Vagina (tissue), 2 donors: ENCODE measurements at regions not wholly inside any gene's neighbourhood (a gene's known extent, or its start where the extent isn't known, plus 50 kb on each side); places are given as distances from the start of the nearest gene placed in this dataset.
"Not testable (repeated sequence)": the region's sequence is repeated elsewhere in the genome, so short reads cannot be mapped to it uniquely, and the experiment has no call there.

Experiments used
- DNase-seq, 2 donors: peaks; one replicate each; pipeline ENCODE4 v3.0.0-alpha.2; 2017; ENCODE audit errors: extremely low spot score in 2 of 2
- H3K27ac ChIP-seq: fragments of 200-600 bp; sonication (generic); one replicate; pipeline ENCODE4 v1.5.1; 2019
- H3K27me3 ChIP-seq: fragments of 200-600 bp; sonication (generic); one replicate; pipeline ENCODE4 v1.5.1; 2019
- H3K36me3 ChIP-seq, 2 donors: fragments of 200-600 bp; sonication (generic); one replicate each; pipeline ENCODE4 v1.5.1; 2017 to 2019
- H3K4me1 ChIP-seq: fragments of 200-600 bp; sonication (generic); one replicate; pipeline ENCODE4 v1.5.1; 2019
- H3K4me3 ChIP-seq, 2 donors: fragments of 200-600 bp; sonication (generic); 1 replicate in 1 of 2; 2 replicates in 1 of 2; pipeline ENCODE4 v1.5.1; 2016 to 2019
- H3K9me3 ChIP-seq: fragments of 200-600 bp; sonication (generic); one replicate; pipeline ENCODE4 v1.5.1; 2019
- CTCF ChIP-seq, 3 experiments: fragments of 450-650 bp in 2 of 3; fragments of 200-600 bp in 1 of 3; sonication (generic) in 1 of 3; IDR thresholded peaks; one replicate each; pipeline ENCODE4 v1.5.1; 2017 to 2019; ENCODE audit warnings: antibody characterized with exemption in 3 of 3, mild to moderate bottlenecking in 2 of 3, moderate library complexity in 2 of 3
- POLR2A ChIP-seq, 2 donors: fragments of 450-650 bp; IDR thresholded peaks; one replicate each; pipeline ENCODE4 v1.6.1; 2017; ENCODE audit warnings: antibody characterized with exemption in 2 of 2, mild to moderate bottlenecking in 2 of 2, moderate library complexity in 2 of 2
- POLR2AphosphoS5 ChIP-seq, 2 donors: sonication (generic); formaldehyde crosslinking; IDR thresholded peaks; one replicate each; pipeline ENCODE4 v1.9.0; 2017; ENCODE audit warnings: antibody characterized with exemption in 2 of 2, mild to moderate bottlenecking in 2 of 2, low read depth in 1 of 2; ENCODE audit not compliant: insufficient read depth in 1 of 2
- intact Hi-C: fragments of 100-400 bp; cut with DNase I; formaldehyde crosslinking; loops from one replicate; pipeline ENCODE4 v1.15.1; 2023

- Histone ChIP-seq H3K9me3 (no peaks in the 10 kb centered on the region), H3K27ac (no peak overlapping the region), H3K27me3 (no peaks in the 10 kb centered on the region), H3K36me3 (no peaks in the 10 kb centered on the region), H3K4me1 (no peaks in the 10 kb centered on the region), H3K4me3 (no peak overlapping the region)
- intact Hi-C loops, result loop anchor here (5.0 kb wide), 1 partner anchor 856 kb away; no protein-coding TSS in a partner anchor
- no peak for TF ChIP-seq POLR2AphosphoS5 (IDR thresholded peaks at IDR 0.05; ENCODE audit: insufficient read depth in 1 of 2, low read depth in 1 of 2)
- TF ChIP-seq CTCF (IDR thresholded peaks at IDR 0.05), result no peak
- TF ChIP-seq POLR2A (IDR thresholded peaks at IDR 0.05), result no peak
- no peak for DNase-seq
These were observed 200.2 kb downstream of the SMARCA1 start for GRCh38 chrX:129323115-129323514.

DNA sequence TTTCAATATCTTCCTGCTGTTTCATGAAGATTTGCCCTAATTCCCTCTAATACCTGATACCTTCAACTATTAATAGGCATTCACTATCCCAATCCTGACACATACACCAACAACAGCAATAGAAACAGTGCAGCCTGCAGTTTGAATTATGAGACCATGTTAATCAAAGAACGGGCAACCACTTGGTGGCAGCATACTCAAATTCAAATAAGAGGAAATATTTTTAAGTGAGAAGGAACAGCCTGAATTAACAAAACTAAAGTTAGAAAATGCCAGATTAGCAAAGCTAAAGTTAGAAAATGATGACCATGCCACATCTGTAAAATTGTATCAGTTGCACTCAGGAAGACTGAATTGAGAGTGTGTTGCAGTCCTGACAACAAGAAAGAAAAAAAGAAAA is 204.9 kb downstream of the SMARCA1 start:
- no peak for DNase-seq
- Histone ChIP-seq H3K9me3 (no peaks in the 10 kb centered on the region), H3K27me3 (no peaks in the 10 kb centered on the region), H3K27ac (no peak overlapping the region), H3K4me3 (no peak overlapping the region), H3K4me1 (no peaks in the 10 kb centered on the region), H3K36me3 (no peaks in the 10 kb centered on the region)
- intact Hi-C loops, result no loop called here
- no peak for TF ChIP-seq POLR2AphosphoS5 (IDR thresholded peaks at IDR 0.05; ENCODE audit: insufficient read depth in 1 of 2, low read depth in 1 of 2)
- TF ChIP-seq POLR2A (IDR thresholded peaks at IDR 0.05), result no peak

GRCh38 chrX:129316461-129316860 is 206.8 kb downstream of the SMARCA1 start:
- Histone ChIP-seq H3K4me3 (no peak overlapping the region), H3K4me1 (no peaks in the 10 kb centered on the region)
- no peak for TF ChIP-seq POLR2A (IDR thresholded peaks at IDR 0.05)
- no peak for TF ChIP-seq CTCF (IDR thresholded peaks at IDR 0.05)
- no peak for TF ChIP-seq POLR2AphosphoS5 (IDR thresholded peaks at IDR 0.05; ENCODE audit: insufficient read depth in 1 of 2, low read depth in 1 of 2)

GRCh38 chrX:129310000-129310399 is 213.3 kb downstream of the SMARCA1 start:
- H3K27ac ChIP-seq, result no peak overlapping the region
- no peak for TF ChIP-seq POLR2AphosphoS5 (IDR thresholded peaks at IDR 0.05; ENCODE audit: insufficient read depth in 1 of 2, low read depth in 1 of 2)
- no peak for TF ChIP-seq CTCF (IDR thresholded peaks at IDR 0.05)
- TF ChIP-seq POLR2A (IDR thresholded peaks at IDR 0.05), result no peak
- no peaks in the 10 kb centered on the region for H3K9me3 ChIP-seq
- no peak overlapping the region for H3K4me3 ChIP-seq
- H3K36me3 ChIP-seq, result no peaks in the 10 kb centered on the region
- H3K4me1 ChIP-seq, result no peaks in the 10 kb centered on the region
- no peak for DNase-seq
- intact Hi-C loops, result no loop called here
- H3K27me3 ChIP-seq, result no peaks in the 10 kb centered on the region

More at GRCh38 chrX:129316461-129316860, 206.8 kb downstream of the SMARCA1 start:
- DNase-seq, result no peak
- Histone ChIP-seq H3K27me3 (no peaks in the 10 kb centered on the region), H3K36me3 (no peaks in the 10 kb centered on the region), H3K27ac (no peak overlapping the region), H3K9me3 (no peaks in the 10 kb centered on the region)
- intact Hi-C loops, result no loop called here

- H3K4me1 ChIP-seq, result no peaks in the 10 kb centered on the region
- DNase-seq, result no peak
- no peak for TF ChIP-seq CTCF (IDR thresholded peaks at IDR 0.05)
- no peak for TF ChIP-seq POLR2AphosphoS5 (IDR thresholded peaks at IDR 0.05; ENCODE audit: insufficient read depth in 1 of 2, low read depth in 1 of 2)
- no peak for TF ChIP-seq POLR2A (IDR thresholded peaks at IDR 0.05)
These were observed 260.4 kb downstream of the SMARCA1 start for GRCh38 chrX:129262912-129263311.

GRCh38 chrX:129255516-129255915 is 267.8 kb downstream of the SMARCA1 start:
- H3K36me3 ChIP-seq, DNase-seq, H3K27me3 ChIP-seq, intact Hi-C loops, H3K4me1 ChIP-seq, H3K4me3 ChIP-seq, H3K27ac ChIP-seq, H3K9me3 ChIP-seq: not testable (repeated sequence)

More at GRCh38 chrX:129262912-129263311, 260.4 kb downstream of the SMARCA1 start:
- intact Hi-C loops, result no loop called here
- no peaks in the 10 kb centered on the region for H3K36me3 ChIP-seq
- no peak overlapping the region for H3K4me3 ChIP-seq
- H3K27ac ChIP-seq, result no peak overlapping the region
- no peaks in the 10 kb centered on the region for H3K27me3 ChIP-seq
- no peaks in the 10 kb centered on the region for H3K9me3 ChIP-seq
